GM12874 (cell line): ENCODE measurements at regions not wholly inside any gene's neighbourhood (a gene's known extent, or its start where the extent isn't known, plus 50 kb on each side); places are given as distances from the start of the nearest gene placed in this dataset.

Source experiments
- CTCF ChIP-seq: IDR thresholded peaks from 2 replicates; pipeline ENCODE4 v1.5.1; 2011; ENCODE audit warnings: low read depth, mild to moderate bottlenecking, control low read depth, low read length, moderate library complexity; ENCODE audit not compliant: insufficient read depth

GRCh38 chr2:215697496-215697895 is 261.6 kb upstream of the FN1 start:
- no peak for TF ChIP-seq CTCF

GRCh38 chr2:215697003-215697402 is 261.1 kb upstream of the FN1 start:
- no peak for TF ChIP-seq CTCF

GRCh38 chr2:215695861-215696260 is 260.0 kb upstream of the FN1 start:
- no peak for TF ChIP-seq CTCF

GRCh38 chr2:215693999-215694580 is 258.2 kb upstream of the FN1 start:
- no peak for TF ChIP-seq CTCF

GRCh38 chr2:215693193-215693998 is 257.5 kb upstream of the FN1 start:
- TF ChIP-seq CTCF, result no peak

GRCh38 chr2:215692387-215693079 is 256.7 kb upstream of the FN1 start:
- TF ChIP-seq CTCF, result no peak

- no peak for TF ChIP-seq CTCF
Observed at GRCh38 chr2:215691346-215691745, 255.5 kb upstream of the FN1 start.
